Liver (tissue), 8 donors: ENCODE measurements at regions not wholly inside any gene's neighbourhood (a gene's known extent, or its start where the extent isn't known, plus 50 kb on each side); places are given as distances from the start of the nearest gene placed in this dataset.

Source experiments
- DNase-seq: peaks from one replicate; pipeline ENCODE4 v3.0.0-alpha.2; 2017; ENCODE audit warnings: low spot score
- H3K27ac ChIP-seq, 2 donors: one replicate each; pipeline ENCODE4 v1.7.0; 2013; ENCODE audit warnings: inconsistent platforms in 2 of 2, low read length in 2 of 2, control low read depth in 1 of 2, low read depth in 1 of 2, mild to moderate bottlenecking in 1 of 2
- H3K27me3 ChIP-seq, 4 donors: one replicate each; pipeline versions ENCODE4 v1.6.1 to v1.7.0; 2013; ENCODE audit warnings: low read length in 3 of 4, inconsistent platforms in 1 of 4, mild to moderate bottlenecking in 1 of 4, moderate library complexity in 1 of 4; ENCODE audit not compliant: control insufficient read depth in 4 of 4, insufficient read depth in 4 of 4
- H3K36me3 ChIP-seq, 4 donors: one replicate each; pipeline versions ENCODE4 v1.6.1 to v1.7.0; 2013; ENCODE audit warnings: low read length in 3 of 4, mild to moderate bottlenecking in 3 of 4, low read depth in 1 of 4, moderate library complexity in 1 of 4; ENCODE audit not compliant: control insufficient read depth in 4 of 4, insufficient read depth in 3 of 4
- H3K4me1 ChIP-seq, 4 donors: one replicate each; pipeline versions ENCODE4 v1.6.1 to v1.7.0; 2013; ENCODE audit warnings: low read length in 3 of 4, mild to moderate bottlenecking in 3 of 4, moderate library complexity in 1 of 4; ENCODE audit not compliant: control insufficient read depth in 4 of 4, insufficient read depth in 4 of 4
- H3K4me3 ChIP-seq, 3 donors: one replicate each; pipeline versions ENCODE4 v1.6.1 to v1.7.0; 2013; ENCODE audit warnings: low read length in 3 of 3, control low read depth in 1 of 3, low read depth in 1 of 3, mild to moderate bottlenecking in 1 of 3
- H3K9ac ChIP-seq, 2 donors: one replicate each; pipeline ENCODE4 v1.7.0; 2013; ENCODE audit warnings: low read length in 2 of 2, mild to moderate bottlenecking in 2 of 2, moderate library complexity in 2 of 2, control low read depth in 1 of 2, low read depth in 1 of 2
- H3K9me3 ChIP-seq, 4 donors: one replicate each; pipeline versions ENCODE4 v1.6.1 to v1.7.0; 2013; ENCODE audit warnings: low read length in 3 of 4; ENCODE audit not compliant: control insufficient read depth in 4 of 4
- EGR1 ChIP-seq, 2 donors: IDR thresholded peaks; 2 replicates each; pipeline ENCODE4 v1.6.1; 2016 to 2018; ENCODE audit warnings: antibody characterized with exemption in 2 of 2, low read depth in 2 of 2
- GABPA ChIP-seq, 2 donors: IDR thresholded peaks in 1 of 2; conservative IDR thresholded peaks in 1 of 2; 2 replicates each; pipeline ENCODE4 v1.6.1; 2016; ENCODE audit warnings: antibody characterized with exemption in 2 of 2, mild to moderate bottlenecking in 1 of 2, moderate library complexity in 1 of 2
- HNF4A ChIP-seq, 2 donors: conservative IDR thresholded peaks; 2 replicates each; pipeline ENCODE4 v1.6.1; 2016; ENCODE audit warnings: antibody characterized with exemption in 2 of 2, mild to moderate bottlenecking in 2 of 2
- HNF4G ChIP-seq: IDR thresholded peaks from 2 replicates; pipeline ENCODE4 v1.6.1; 2016; ENCODE audit warnings: antibody characterized with exemption
- JUND ChIP-seq, 2 donors: IDR thresholded peaks; 2 replicates each; pipeline ENCODE4 v1.6.1; 2016; ENCODE audit warnings: antibody characterized with exemption in 2 of 2
- NR2F2 ChIP-seq: IDR thresholded peaks from 2 replicates; pipeline ENCODE4 v1.6.1; 2016; ENCODE audit warnings: antibody characterized with exemption
- RXRA ChIP-seq, 2 donors: IDR thresholded peaks; 2 replicates each; pipeline ENCODE4 v1.6.1; 2017 to 2018; ENCODE audit warnings: antibody characterized with exemption in 2 of 2, mild to moderate bottlenecking in 1 of 2
- SP1 ChIP-seq: IDR thresholded peaks from 2 replicates; pipeline ENCODE4 v1.6.1; 2018; ENCODE audit warnings: antibody characterized with exemption, mild to moderate bottlenecking
- TAF1 ChIP-seq: conservative IDR thresholded peaks from 2 replicates; pipeline ENCODE4 v1.6.1; 2016; ENCODE audit warnings: antibody characterized with exemption, mild to moderate bottlenecking
- YY1 ChIP-seq: IDR thresholded peaks from 2 replicates; pipeline ENCODE4 v1.6.1; 2016; ENCODE audit warnings: antibody characterized with exemption, mild to moderate bottlenecking
- WGBS: extraction: QIAGEN DNeasy Blood & Tissue Kit; methylation state at CpG from one replicate; pipeline ENCODE4 v1.1.7; 2013; 5-methylcytosine and 5-hydroxymethylcytosine counted together
- TF ChIP-seq, protein P1 (sequence below): fragments of 150-350 bp; IDR thresholded peaks from 2 replicates; pipeline ENCODE4 v1.5.1; 2017; ENCODE audit warnings: improper control_type of control experiment, low read depth, low read length; ENCODE audit not compliant: missing input control
- TF ChIP-seq, protein P2 (sequence below): IDR thresholded peaks from 2 replicates; pipeline ENCODE4 v1.6.1; 2016; ENCODE audit warnings: antibody characterized with exemption
- TF ChIP-seq, protein P3 (sequence below): IDR thresholded peaks from 2 replicates; pipeline ENCODE4 v1.6.1; 2016; ENCODE audit warnings: antibody characterized with exemption, mild to moderate bottlenecking
- donor health status: healthy.
- donor health status: healthy.
- donor health status: healthy.
- donor health status: healthy.
- donor health status: healthy.

DNA sequence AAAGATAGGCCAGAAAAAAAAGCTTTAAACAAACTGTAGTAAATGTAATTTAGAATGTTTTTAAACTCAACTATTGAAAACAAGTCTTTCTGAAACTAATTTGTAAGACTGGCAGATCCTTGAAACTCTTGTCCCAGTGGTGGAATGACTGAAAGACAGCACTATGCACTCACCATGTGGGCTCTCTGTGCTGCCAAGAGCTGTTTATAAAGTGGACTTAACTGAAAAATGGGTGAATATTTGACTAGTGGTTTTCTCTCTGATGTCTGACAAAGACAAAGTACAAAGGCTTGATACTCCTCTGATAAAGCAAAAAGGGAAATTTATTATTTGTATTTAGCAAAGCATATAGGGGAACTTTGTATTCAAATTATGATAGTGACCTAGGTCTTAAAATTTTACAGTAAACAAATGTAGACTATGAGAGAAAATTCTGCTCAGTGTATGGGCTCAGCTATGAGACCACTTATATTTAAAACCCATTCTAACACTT, 635.4 kb downstream of the NR2F1-AS1 start:
- Histone ChIP-seq H3K27me3 (no peaks in the 10 kb centered on the region), H3K4me1 (peaks cover 0 to 7% (median 0%) of the 10 kb centered on the region in 4 donors), H3K4me3 (no peak overlapping the region), H3K27ac (no peak overlapping the region), H3K36me3 (no peaks in the 10 kb centered on the region), H3K9me3 (no peaks in the 10 kb centered on the region), H3K9ac (no peak overlapping the region)
- TF ChIP-seq, protein P1, sequence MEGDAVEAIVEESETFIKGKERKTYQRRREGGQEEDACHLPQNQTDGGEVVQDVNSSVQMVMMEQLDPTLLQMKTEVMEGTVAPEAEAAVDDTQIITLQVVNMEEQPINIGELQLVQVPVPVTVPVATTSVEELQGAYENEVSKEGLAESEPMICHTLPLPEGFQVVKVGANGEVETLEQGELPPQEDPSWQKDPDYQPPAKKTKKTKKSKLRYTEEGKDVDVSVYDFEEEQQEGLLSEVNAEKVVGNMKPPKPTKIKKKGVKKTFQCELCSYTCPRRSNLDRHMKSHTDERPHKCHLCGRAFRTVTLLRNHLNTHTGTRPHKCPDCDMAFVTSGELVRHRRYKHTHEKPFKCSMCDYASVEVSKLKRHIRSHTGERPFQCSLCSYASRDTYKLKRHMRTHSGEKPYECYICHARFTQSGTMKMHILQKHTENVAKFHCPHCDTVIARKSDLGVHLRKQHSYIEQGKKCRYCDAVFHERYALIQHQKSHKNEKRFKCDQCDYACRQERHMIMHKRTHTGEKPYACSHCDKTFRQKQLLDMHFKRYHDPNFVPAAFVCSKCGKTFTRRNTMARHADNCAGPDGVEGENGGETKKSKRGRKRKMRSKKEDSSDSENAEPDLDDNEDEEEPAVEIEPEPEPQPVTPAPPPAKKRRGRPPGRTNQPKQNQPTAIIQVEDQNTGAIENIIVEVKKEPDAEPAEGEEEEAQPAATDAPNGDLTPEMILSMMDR: no peak
- peak; percentile 20 to 30 for TF ChIP-seq HNF4A (conservative IDR thresholded peaks at IDR 0.05)
- no peak for TF ChIP-seq EGR1 (IDR thresholded peaks at IDR 0.05; ENCODE audit: low read depth in 2 of 2)
- no peak for DNase-seq

DNA sequence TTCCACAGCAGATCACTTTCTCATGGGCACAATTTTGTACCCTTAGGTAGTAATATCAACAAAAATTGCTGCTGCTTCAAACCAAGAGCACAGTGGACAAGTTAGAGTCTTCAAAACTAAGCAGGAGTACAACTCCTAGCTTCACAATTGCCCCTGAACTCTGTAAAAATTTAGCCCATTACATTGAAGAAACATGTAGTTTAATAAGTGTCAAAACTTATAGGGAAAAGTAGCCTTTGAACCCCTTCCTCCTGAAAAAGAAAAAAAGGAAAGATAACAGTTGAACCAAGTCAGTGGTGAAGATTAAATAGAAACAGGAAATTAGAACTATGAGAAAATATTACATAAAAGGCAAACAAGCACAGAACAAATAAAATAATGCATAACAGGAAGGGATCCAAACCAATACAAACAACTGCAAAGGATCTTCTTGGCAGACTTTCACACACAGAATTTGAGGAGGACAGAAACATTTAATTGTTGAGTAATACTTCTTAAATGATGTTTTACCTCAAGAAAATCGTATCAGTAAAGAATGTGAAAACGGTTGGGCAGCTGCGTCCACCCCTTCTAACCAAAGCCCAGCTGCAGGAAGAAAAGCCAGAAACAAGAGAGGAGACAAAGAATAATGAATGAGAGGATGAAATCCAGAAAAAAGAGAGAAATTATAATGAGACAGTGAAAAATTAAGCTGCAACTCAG, 636.0 kb downstream of the NR2F1-AS1 start:
- no peaks in the 10 kb centered on the region for H3K9me3 ChIP-seq
- no peak for DNase-seq
- no peak for TF ChIP-seq NR2F2
- TF ChIP-seq HNF4G: no peak
- TF ChIP-seq, protein P1: no peak
- TF ChIP-seq TAF1: no peak
- TF ChIP-seq GABPA (IDR thresholded peaks at IDR 0.05 in 1 of 2, conservative IDR thresholded peaks at IDR 0.05 in 1 of 2): no peak
- TF ChIP-seq, protein P2, sequence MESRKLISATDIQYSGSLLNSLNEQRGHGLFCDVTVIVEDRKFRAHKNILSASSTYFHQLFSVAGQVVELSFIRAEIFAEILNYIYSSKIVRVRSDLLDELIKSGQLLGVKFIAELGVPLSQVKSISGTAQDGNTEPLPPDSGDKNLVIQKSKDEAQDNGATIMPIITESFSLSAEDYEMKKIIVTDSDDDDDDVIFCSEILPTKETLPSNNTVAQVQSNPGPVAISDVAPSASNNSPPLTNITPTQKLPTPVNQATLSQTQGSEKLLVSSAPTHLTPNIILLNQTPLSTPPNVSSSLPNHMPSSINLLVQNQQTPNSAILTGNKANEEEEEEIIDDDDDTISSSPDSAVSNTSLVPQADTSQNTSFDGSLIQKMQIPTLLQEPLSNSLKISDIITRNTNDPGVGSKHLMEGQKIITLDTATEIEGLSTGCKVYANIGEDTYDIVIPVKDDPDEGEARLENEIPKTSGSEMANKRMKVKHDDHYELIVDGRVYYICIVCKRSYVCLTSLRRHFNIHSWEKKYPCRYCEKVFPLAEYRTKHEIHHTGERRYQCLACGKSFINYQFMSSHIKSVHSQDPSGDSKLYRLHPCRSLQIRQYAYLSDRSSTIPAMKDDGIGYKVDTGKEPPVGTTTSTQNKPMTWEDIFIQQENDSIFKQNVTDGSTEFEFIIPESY: no peak
- no peak for TF ChIP-seq EGR1 (IDR thresholded peaks at IDR 0.05; ENCODE audit: low read depth in 2 of 2)
- no peak for TF ChIP-seq YY1
- no peak for TF ChIP-seq RXRA (IDR thresholded peaks at IDR 0.05)
- no peak overlapping the region for H3K4me3 ChIP-seq
- 38% methylated on average over 3 of the region's 3 CpGs for WGBS
- no peaks in the 10 kb centered on the region for H3K27me3 ChIP-seq
- no peaks in the 10 kb centered on the region for H3K36me3 ChIP-seq
- H3K27ac ChIP-seq: no peak overlapping the region
- no peak overlapping the region for H3K9ac ChIP-seq
- H3K4me1 ChIP-seq: peaks cover 0 to 7% (median 0%) of the 10 kb centered on the region in 4 donors

DNA sequence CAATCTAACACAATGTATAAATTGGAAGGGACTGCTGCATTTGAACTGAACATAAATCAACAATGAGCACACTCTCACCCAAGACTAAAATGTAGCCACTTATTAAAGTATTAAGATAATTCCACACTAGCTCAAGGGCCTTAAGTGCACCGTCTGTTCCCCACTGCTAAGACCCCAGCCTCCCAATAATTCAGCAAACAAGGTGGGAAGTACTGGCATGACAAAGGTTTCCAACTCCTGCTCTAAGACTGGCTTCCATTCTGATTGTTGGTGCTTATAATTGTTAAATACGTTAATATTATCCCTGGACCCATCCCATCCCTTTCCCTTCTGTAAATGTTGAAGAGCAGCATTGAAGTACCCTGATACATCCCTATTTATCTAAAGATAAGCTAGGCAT, 636.7 kb downstream of the NR2F1-AS1 start:
- H3K9me3 ChIP-seq: no peaks in the 10 kb centered on the region
- no peak overlapping the region for H3K4me3 ChIP-seq
- no peak for DNase-seq
- no peak overlapping the region for H3K27ac ChIP-seq
- H3K4me1 ChIP-seq: peaks cover 0 to 7% (median 0%) of the 10 kb centered on the region in 4 donors
- no peak overlapping the region for H3K9ac ChIP-seq
- WGBS: 94% methylated on average over 2 of the region's 2 CpGs
- no peaks in the 10 kb centered on the region for H3K36me3 ChIP-seq
- no peaks in the 10 kb centered on the region for H3K27me3 ChIP-seq
- TF ChIP-seq, protein P1: no peak
- TF ChIP-seq EGR1 (IDR thresholded peaks at IDR 0.05; ENCODE audit: low read depth in 2 of 2): no peak
- TF ChIP-seq SP1: no peak
- TF ChIP-seq, protein P3, sequence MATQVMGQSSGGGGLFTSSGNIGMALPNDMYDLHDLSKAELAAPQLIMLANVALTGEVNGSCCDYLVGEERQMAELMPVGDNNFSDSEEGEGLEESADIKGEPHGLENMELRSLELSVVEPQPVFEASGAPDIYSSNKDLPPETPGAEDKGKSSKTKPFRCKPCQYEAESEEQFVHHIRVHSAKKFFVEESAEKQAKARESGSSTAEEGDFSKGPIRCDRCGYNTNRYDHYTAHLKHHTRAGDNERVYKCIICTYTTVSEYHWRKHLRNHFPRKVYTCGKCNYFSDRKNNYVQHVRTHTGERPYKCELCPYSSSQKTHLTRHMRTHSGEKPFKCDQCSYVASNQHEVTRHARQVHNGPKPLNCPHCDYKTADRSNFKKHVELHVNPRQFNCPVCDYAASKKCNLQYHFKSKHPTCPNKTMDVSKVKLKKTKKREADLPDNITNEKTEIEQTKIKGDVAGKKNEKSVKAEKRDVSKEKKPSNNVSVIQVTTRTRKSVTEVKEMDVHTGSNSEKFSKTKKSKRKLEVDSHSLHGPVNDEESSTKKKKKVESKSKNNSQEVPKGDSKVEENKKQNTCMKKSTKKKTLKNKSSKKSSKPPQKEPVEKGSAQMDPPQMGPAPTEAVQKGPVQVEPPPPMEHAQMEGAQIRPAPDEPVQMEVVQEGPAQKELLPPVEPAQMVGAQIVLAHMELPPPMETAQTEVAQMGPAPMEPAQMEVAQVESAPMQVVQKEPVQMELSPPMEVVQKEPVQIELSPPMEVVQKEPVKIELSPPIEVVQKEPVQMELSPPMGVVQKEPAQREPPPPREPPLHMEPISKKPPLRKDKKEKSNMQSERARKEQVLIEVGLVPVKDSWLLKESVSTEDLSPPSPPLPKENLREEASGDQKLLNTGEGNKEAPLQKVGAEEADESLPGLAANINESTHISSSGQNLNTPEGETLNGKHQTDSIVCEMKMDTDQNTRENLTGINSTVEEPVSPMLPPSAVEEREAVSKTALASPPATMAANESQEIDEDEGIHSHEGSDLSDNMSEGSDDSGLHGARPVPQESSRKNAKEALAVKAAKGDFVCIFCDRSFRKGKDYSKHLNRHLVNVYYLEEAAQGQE: no peak
- no peak for TF ChIP-seq GABPA (IDR thresholded peaks at IDR 0.05 in 1 of 2, conservative IDR thresholded peaks at IDR 0.05 in 1 of 2)
- no peak for TF ChIP-seq NR2F2
- TF ChIP-seq JUND (IDR thresholded peaks at IDR 0.05): no peak
